Body of pancreas (tissue), 4 donors: ENCODE measurements at regions not wholly inside any gene's neighbourhood (a gene's known extent, or its start where the extent isn't known, plus 50 kb on each side); places are given as distances from the start of the nearest gene placed in this dataset.

Experiments used
- POLR2A ChIP-seq, 3 donors: fragments of 450-650 bp; IDR thresholded peaks; one replicate each; pipeline ENCODE4 v1.6.1; 2016; ENCODE audit warnings: antibody characterized with exemption in 3 of 3, mild to moderate bottlenecking in 2 of 3
- TF ChIP-seq, protein P1 (sequence below), 7 experiments: fragments of 450-650 bp in 4 of 7; fragments of 200-600 bp in 3 of 7; sonication (generic) in 3 of 7; IDR thresholded peaks; one replicate each; pipeline ENCODE4 v1.5.1; 2016 to 2019; ENCODE audit warnings: antibody characterized with exemption in 7 of 7

DNA sequence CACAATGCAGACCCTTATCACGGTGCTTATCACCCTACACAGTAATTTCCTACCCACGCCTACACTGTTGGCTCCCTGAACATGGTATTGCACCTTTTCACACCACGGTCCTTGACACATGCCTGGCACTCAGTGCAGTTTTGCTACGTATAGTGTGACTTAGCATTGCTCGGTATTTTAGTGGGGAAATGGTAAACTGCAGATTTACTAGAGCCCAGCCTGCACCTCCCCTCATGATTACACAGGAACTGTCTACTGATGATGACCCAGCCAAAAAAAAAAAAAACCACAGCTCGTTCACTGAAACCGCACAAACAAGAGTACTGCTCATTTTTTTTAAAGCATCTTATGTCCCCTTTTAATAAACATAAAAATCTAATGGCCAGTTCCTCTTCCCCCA, 124.2 kb upstream of the ZNF746 start:
- TF ChIP-seq, protein P1, sequence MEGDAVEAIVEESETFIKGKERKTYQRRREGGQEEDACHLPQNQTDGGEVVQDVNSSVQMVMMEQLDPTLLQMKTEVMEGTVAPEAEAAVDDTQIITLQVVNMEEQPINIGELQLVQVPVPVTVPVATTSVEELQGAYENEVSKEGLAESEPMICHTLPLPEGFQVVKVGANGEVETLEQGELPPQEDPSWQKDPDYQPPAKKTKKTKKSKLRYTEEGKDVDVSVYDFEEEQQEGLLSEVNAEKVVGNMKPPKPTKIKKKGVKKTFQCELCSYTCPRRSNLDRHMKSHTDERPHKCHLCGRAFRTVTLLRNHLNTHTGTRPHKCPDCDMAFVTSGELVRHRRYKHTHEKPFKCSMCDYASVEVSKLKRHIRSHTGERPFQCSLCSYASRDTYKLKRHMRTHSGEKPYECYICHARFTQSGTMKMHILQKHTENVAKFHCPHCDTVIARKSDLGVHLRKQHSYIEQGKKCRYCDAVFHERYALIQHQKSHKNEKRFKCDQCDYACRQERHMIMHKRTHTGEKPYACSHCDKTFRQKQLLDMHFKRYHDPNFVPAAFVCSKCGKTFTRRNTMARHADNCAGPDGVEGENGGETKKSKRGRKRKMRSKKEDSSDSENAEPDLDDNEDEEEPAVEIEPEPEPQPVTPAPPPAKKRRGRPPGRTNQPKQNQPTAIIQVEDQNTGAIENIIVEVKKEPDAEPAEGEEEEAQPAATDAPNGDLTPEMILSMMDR (IDR thresholded peaks at IDR 0.05) = no peak
- no peak for TF ChIP-seq POLR2A (IDR thresholded peaks at IDR 0.05)
